Activated effector memory CD4-positive, alpha-beta T cell treated with Interleukin-2 at 50 U/mL for 16 hours (primary cell): ENCODE measurements at regions not wholly inside any gene's neighbourhood (a gene's known extent, or its start where the extent isn't known, plus 50 kb on each side); places are given as distances from the start of the nearest gene placed in this dataset.

ENCODE experiments used
- DNase-seq: peaks from one replicate; pipeline ENCODE4 v3.0.0-alpha.2; 2020

DNA sequence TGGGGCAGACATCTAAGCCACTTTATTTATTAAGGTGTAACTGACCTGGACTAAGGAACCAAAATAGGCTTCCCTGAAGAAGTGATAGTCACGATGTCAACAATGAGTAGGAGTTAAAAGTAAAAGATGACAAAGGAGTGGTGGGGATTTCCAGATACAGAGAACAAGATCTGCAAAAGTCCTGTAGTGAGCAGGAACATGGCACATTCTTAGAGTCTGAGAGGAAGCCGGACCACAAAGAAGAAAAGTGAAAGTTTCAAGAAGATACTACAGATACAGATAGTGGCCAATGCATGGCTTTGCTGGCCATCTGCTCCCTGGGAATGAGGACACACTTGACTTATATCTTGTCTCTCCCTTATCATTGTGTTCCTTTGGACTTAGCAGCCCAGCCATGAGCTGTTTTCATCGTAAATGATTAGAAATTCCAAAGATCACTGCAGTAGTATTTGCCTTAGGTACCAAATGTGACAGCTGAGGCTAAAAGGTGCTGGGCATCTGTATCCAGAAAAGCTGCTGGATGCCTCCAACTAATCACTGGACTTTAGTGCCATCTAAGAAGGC, 302.4 kb upstream of the NR5A2 start:
- DNase-seq: no peak

DNA sequence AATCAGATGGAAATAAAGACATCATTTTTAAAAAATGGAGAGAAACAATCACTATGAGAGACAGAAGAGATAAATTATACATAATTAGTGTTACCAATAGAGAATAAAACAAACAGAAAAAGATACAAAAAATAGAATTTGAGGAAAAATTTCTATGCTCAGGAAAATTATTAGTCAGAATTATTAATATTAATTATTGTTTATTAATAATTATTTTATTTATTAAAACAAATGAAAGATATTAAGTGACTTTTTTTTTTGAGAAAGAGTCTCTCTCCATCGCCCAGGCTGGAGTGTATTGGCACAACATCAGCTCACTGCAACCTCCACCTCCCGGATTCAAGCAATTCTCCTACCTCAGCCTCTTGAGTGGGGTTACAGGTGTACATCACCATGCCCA, 299.8 kb upstream of the NR5A2 start:
- DNase-seq: no peak

DNA sequence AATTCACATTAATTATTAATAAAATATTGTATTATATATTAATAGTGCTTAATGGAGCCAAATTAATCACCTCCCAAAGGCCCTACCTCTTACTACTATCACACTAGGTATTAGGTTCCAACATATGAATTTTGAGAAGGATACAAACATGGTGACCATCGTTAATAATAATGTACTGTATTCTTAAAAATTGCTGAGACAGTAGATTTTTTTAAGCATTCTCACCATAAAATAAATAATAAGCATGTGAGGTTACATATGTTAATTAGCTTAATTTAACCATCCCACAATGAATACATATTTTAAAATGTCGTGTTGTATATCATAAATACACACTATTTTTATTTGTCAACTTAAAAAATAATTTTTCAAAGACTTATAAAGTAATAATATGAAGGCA, 299.2 kb upstream of the NR5A2 start:
- DNase-seq: no peak

DNA sequence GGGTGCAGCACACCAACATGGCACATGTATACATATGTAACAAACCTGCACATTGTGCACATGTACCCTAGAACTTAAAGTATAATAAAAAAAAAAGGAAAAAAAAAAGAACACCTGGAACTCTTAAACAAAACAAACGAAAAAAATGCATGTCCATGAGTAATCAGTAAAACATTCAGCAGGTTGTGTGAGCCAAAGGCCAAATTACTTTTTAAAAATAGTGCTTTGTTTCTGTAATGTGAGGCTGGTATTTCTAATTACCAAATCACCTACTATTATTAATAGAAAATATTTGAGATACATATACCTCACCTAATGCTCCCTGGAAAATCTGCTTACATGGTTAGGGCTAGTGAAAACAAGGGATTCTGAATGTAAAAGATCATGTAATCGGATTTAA, 294.4 kb upstream of the NR5A2 start:
- DNase-seq: no peak

DNA sequence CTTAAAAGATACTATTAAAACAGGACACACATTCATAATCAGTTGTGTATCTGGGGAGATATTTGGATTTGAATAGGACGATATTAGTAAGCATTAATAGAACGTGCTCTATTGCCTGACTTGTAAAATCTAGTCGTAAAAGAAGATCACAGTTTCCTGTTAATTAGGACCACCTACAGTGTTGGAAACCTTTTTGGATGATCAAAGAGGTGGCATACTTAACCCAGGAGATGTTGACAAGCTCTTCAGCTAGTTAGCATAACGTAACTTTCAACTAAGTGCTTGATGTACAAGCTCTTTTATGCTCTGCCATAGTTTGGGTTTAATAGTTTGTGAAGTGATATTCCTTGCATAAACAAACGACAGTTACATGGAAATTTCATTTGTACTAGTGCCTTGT, 293.3 kb upstream of the NR5A2 start:
- no peak for DNase-seq

DNA sequence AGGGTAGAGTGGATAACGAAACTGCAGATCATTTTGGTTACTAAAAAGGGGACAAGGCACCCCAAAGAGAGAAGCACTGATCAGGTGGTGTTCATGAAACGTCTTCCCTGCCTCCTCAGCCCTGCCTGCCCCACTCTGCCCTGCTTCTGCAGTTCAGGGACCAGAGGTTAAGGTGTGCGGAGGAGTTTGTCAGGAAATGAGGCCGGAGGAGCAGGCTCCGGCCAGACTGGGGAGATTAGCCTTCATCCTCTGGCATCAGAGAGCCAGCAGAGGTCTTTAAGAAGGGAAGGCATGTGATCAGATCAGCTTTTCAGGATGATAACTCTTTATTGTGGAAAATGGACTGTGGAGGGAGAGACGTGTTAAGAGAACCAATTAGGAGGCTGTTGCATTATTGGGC, 291.9 kb upstream of the NR5A2 start:
- DNase-seq: no peak

DNA sequence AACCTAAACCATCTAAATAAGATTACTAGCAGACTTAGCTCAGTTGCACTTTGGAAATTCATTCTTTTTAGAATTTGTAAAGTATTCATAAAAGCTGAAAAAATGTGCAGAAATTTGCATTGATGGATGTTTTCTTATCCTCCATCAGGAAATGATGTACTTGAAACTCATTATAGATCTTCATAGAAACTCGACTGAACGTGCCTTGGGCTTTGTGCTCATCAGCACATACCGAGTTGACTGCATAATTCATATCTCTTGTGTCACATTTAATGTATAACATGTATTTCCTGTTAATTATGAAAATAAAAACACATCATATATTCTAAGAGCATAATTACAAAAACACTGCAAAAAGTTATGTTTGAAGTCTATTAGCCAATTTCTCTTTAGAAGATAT, 290.9 kb upstream of the NR5A2 start:
- DNase-seq: no peak

DNA sequence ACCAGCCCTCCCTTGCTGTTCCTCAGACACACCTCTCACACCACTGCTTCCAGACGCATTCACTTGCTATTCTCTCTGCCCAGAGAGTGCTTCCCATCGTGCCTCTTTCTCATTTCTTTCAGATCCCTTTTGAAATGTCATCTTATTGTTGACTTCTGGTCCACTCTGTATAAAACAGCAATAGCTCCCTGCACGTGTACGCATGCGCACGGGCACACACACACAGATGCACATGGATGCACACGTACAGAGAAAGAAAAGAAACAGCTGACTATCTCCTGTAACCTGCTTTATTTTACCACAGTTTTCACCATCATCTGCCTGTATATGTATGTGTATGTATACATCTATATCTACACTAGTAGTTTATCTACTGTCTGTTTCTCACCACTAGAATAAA, 285.9 kb upstream of the NR5A2 start:
- DNase-seq: no peak

DNA sequence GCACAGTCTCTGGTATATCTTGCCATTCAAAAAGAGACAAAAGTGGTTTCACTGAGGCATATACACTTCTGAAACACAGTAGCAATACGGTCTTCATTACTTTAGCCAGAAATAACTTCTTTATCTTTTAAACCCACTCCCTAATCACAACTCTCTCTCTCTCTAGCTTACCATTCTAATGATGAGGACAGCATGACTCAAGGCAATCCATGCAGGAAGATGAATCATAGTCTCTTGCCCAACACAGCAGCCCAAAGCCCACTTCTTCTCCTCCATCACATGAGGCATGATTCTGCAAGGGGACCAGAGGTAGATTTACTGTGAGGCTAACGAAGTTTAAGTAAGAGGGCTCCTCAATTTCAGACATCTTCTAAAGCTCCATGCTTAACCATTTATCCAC, 285.0 kb upstream of the NR5A2 start:
- no peak for DNase-seq

DNA sequence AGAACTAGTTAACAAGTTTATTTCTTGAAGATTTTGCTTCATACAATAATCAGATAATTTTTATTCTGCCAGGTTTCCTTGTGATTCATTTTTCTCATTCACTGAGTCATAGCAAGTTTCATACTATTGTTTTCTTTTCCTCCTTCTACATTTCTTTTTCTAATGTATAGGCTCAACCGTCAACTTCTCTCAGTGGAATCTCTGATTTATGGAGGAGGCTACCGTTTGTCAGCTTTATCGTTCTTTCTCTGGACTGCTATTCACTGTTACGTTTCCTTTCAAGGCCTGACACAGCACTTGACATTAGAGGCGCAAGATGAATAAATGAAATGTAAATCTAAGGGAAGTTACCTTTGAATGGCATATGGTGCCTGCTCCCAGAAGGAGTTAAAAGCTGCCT, 284.3 kb upstream of the NR5A2 start:
- DNase-seq: no peak

DNA sequence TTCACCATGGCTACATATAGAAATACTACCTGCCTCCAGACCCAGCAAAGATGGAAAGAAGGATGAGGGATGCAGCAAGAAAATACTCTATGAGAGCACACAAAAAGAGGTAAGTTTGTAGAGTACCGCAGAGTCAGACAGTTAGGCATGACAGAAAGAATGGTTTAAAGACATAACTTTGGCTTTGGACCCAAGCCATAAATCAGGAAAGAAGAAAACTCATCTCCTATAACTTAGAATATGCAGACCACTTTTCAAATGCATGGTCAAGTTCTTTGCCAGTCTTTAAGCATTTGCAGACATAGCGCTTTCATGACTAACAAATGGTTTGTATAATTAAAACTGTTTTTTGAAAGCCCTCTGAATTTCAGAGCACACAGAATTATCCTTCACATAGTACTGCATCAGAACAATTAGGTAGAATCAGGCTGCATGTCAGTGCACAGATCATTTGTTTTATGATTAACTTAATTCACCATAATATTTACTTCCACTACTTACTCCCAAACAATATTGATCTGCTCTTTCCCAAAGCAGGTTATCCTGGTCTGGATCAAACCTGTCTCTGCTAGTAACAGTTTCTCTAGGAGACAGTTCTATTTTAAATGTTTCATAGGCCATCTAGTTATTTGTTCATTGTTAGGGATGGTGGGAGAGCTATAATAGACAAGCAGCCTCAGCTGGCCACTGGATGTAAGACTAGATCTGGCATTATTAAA, 280.7 kb upstream of the NR5A2 start:
- DNase-seq: no peak

DNA sequence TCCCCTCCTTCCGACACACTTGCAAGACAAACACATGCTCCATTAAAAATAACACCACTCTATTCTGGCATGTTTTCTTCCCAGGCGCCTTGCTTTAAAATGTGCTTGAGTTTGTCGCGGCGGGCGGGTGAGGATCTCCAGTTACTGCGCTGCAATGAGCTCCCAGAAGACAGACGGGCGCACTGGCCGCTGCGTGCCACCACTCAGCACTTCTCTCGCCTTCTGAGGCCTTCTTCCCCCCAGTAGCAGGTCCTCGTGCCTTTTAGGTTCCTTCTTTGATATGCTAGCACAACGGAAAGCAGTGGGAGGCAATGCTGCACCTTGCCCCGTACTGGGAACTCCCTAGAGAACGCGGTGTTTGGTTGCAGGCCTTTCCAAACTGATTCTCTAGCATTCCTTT, 279.5 kb upstream of the NR5A2 start:
- DNase-seq: no peak

DNA sequence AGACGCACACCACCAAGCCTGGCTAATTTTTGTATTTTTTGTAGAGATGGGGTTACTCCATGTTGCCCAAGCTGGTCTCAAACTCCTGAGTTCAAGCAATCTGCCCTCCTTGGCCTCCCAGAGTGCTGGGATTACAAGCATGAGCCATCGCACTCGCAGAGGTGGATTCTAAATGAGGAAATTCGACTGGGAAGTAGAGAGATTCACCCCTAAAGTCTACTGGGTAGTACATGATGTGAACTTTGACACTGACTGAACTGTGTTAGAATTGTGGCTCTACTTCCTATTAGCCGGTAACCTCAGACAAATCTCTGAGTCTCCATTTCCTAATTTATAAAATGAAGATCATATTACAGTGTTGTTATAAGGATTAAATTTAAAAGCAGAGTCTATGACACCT, 276.0 kb upstream of the NR5A2 start:
- DNase-seq: no peak

DNA sequence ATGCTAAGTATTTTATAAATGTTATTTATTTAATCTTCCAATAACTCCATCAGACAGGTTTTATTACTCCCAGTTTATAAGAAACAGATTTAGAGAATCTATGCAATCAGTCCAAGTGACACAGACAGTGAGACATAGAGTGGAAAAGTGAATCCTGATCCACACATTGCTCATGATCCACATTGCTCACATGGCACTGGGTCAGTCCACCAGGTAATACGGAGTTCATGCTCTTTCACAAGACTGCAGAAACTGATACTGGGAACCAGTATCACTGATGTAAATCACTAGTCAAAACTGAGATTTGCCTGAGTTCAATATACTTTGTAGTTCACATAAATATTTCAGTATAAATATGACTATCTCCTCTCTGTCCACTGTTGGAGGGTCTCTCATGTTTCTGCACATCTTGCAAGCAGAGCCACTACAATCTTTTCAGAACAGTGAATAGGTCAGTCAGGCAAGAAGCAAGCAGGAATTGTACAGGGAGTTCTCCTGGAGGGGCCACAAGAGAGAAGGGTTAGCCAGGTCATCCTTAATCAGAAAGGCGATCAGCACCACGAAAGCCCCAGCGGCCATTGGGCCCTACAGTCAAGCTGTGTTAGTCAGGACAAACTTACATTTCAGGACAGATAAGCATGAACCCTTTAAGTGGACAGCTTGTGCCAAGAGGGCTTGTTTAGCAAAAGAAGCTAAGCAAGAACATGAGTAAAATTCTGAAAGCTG, 275.4 kb upstream of the NR5A2 start:
- no peak for DNase-seq

DNA sequence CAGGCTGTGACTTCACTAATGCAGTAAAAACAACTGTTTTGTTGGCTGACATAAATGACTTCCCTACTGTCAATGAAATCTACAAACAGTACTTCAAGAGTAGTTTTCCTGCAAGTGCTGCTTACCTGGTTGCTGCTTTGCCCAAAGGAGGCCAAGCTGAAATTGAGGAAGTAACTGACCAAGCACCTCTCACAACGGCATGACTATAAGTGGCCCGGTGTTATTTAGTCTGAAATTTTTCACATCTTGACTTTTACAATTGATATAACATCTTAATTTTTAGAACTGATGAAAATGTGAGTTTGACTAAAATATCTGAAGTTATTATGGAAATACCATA, 274.9 kb upstream of the NR5A2 start:
- no peak for DNase-seq

DNA sequence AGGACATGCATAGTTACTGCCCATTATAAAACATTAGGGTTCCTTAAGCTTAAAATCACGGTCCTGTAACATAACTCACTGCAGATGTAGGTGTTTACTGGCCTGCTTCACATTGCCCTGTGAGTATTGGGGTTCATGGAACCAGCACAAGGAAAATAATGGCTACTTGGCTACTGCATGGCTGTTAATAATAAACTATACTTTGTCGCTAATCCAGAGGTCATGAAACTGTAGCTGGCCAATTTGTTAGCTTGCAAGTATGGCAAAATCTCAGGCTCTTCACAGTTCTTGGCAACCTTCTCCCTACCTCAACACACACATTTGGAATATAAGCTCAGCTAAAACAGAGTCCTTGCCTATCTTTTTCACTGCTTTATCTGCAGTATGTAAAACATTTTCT, 274.0 kb upstream of the NR5A2 start:
- no peak for DNase-seq

DNA sequence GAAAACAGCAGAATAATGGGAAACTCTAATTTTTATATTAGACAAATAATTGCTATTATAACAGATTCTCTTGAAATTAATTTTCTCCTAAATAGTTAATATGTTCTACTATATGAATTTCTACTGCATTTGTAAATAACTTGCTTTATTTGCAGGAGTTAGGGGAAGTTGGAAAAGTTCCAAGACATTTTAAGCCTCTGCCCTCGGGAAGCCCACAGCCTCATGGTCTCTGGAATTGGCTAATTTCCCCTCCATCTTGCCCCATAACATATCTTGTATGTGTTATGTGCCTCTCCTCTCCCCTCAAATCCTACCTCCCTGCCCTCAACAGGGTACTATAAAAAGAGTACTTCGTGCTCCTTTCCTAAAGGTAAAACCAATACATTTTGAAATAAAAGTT, 271.4 kb upstream of the NR5A2 start:
- no peak for DNase-seq

DNA sequence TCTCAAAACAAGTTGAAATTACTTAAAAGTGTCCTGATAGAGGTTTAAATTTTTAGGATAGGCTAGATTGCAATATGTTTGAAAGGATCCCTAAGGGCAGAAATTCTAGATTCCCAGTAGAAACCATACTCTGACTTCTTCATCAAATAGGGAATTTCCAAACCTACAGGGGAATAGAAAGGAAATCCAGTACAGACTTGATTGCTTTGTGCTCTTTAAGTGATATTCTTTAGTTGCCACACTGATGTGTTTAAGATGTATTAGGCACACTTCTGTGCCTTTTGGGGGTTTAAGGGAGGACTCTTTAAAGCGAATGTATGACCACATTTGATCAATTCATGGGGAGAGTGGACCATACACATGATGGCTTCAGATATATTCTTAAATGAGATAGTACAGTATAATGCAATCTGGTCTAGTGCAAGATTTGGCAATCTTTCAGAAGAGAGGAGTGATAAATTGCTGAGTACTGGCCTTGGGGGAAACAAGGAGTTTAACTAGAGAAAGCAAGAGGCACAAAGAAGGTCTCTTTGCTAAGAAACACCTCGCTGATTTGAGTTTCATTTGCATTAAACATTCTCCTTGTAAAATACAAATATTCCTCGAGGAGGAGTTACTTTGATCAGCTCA, 268.8 kb upstream of the NR5A2 start:
- no peak for DNase-seq

DNA sequence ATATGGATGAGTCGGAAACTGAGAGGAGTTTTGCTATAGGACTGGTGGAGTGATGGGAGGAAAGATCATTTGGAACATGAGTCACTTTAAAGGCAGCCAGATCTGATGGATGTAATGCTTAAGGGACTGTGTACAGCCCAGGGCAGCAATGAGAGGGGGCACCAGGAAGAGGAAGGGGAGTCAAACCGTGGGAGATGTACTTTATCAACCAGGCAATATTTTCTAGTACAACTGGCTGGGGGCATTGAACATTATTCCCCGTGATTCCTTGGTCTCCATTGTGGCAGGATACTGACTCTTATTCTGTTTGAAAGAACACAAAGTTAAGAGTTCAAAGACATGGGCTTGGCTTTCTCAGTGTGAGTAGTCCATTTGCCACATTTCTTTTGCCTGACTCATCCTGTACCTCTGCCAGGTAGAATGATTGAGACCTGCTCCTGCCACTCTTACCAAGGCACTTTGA, 268.2 kb upstream of the NR5A2 start:
- no peak for DNase-seq

DNA sequence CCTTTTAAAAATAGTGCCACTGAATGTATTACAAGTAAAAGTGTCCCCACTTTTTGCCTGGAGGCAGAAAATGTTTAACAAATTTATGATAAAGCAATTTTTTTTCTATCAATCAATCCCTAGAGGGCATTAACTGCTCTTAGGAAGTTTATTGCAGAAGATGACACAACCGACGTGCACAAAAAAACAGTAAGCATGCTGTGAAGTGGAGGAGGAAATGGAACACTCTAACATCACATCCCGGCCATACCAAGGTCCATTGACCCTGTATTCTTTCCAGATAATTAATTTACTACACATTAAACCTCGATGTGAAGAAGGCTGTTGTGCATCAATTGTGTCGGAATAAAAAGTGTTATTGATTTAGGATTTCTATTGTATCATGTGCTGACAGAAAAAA, 264.9 kb upstream of the NR5A2 start:
- DNase-seq: no peak

DNA sequence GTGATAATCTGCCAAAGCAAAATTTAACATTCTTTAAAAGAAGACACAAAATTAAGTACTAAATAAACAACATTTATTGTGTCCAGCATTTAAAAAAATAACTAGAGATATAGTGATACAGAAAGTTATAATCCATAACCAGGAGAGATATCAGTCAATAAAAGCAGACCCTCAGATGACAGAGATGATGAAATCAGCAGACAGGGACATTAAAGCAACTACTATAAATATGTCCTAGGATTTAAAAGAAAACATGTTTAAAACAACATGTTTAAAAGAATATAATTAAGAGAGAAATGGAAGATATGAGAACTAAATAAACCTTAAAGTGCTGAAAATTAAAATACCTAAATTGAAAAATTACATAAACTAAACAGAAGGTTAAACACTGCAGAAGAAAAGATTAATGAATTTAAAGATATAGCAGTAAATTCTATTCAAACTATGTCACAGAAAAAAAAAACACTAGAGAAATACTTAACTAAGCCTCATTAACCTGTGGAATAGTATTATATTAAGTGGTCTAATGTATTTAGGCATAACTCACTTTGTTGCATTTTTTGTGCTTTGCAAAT, 261.2 kb upstream of the NR5A2 start:
- DNase-seq: no peak

DNA sequence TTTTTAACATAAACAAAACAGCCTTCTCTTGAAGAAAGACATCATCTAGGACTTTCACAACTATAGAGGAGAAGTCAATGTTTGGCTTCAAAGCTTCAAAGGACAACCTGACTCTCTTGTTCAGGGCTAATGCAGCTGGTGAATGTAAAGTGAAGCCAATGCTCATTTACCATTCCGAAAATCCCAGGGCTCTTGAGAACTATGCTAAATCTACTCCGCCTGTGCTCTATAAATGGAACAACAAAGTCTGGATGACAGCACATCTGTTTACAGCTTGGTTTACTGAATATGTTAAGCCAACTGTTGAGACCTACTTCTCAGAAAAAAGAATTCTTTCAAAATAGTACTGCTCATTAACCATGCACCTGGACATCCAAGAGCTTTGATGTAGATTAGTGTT, 259.8 kb upstream of the NR5A2 start:
- no peak for DNase-seq

DNA sequence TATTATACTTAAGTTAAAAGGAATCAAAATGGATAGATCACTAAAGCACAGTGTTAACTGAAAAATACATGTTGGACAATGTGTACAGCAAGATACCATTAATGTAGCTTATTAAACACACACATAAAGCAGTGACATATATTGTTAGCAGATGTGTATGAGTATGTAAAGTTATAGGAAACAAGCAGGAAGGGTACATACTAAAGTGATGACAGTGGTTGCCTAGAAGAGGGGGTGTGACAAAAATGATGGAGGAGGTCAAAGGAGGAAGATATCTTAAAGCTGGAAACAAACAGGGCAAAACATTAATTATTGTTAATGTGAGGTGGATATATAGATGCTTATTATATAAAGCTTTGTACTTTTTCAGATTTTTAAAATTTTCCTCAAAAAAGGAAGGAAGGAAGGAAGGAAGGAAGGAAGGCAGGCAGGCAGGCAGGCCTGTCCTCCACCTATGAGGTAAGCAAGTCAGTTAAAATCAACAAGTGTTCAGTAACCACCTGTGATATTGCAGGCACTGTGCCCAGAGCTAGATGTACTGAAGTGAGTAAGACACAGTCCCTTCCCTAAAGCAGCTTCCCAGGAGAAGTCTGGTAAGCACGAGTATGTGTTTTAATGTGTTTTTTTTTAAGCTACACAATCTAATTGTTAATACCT, 252.9 kb upstream of the NR5A2 start:
- DNase-seq: no peak
